GM18498 (cell line): ENCODE measurements at regions not wholly inside any gene's neighbourhood (a gene's known extent, or its start where the extent isn't known, plus 50 kb on each side); places are given as distances from the start of the nearest gene placed in this dataset.
"Not testable (repeated sequence)": the region's sequence is repeated elsewhere in the genome, so short reads cannot be mapped to it uniquely, and the experiment has no call there.

Experiments used
- ATAC-seq: cut with Tn5 transposase; IDR thresholded peaks from one replicate; pipeline ENCODE4 v1.9.1; 2021; ENCODE audit warnings: mild to moderate bottlenecking, moderate library complexity; ENCODE audit not compliant: unreplicated experiment

DNA sequence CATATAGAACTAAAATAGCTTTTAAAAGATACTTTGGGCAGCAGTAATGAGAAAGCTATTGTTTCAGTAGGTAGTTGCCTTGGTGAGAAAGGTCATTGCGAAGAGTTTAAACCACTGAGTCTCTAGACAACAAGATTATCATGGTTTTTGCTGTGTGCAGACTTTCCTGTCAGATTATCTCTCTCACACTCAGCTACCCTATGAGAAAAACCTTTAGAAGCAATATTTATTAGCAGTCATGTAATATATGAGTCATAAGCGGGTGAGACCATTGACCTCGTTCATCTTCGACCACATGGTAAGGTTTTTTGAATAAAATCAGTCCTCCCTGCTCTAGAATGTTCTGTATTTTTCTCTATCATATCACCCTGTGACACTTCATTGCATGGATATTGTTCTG is 59.9 kb downstream of the GPR65 start:
- no peak for ATAC-seq

DNA sequence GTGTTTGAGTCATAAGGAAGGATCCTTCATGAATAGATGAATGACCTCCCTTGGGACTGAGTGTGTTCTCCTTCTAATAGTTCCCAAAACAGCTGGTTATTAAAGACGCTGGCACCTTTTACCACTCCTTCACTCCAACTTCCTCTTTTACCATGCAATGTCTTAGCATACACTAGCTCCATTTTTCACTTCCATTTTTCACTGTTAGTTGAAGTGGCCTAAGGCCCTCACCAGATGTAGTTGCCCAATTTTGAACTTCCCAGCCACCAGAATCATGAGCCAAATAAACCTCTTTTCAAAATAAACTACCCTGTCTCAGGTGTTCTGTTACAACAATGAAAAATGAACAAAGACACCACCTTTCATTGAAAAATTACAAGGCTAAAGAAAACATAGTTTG is 64.7 kb downstream of the GPR65 start:
- no peak for ATAC-seq

GRCh38 chr14:88075269-88075981 is 70.5 kb downstream of the GPR65 start:
- no peak for ATAC-seq

DNA sequence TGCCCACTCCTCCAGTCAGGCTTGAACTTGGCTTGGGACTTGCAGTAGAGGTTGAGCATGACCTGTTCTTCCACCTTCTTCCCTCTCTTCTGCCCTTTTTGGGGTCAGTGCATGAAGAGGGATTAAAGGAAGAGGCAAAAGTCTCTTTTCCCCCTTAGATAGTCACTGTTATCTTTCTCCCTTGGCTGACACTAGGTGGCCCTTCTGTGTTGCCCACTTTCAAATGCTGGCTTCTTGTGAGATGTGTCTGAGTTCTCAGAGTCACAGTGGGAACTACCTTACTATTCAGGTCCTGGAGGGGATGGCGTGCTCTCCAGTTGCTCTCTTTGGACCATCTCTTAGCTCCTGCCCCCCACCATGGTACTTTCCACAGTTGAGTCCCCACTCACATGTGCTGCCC is 73.6 kb downstream of the GPR65 start:
- no peak for ATAC-seq

GRCh38 chr14:88079624-88080023 is 74.7 kb downstream of the GPR65 start:
- ATAC-seq: no peak

- no peak for ATAC-seq
These were observed 80.8 kb downstream of the GPR65 start for GRCh38 chr14:88085736-88086135.

- ATAC-seq: no peak
These were observed 84.5 kb downstream of the GPR65 start for GRCh38 chr14:88089445-88089844.

DNA sequence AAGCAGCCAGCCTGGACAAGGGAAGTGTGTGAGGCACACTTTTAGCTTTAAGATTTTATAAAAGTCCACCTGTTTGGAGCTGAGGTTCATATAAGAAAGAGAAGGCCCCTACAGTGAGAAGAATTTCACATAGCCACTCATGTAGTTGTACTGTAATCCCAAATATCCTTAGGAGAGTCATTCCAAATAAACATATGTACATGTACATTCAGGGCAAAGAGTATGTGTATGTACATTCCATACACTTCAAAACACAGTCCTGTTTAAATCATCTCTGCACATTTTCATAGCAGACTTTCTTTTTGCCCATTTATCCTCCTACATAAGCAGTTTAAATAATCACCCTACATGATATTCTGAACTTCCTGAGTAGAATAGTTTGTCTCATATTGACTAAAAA is 87.6 kb downstream of the GPR65 start:
- no peak for ATAC-seq

DNA sequence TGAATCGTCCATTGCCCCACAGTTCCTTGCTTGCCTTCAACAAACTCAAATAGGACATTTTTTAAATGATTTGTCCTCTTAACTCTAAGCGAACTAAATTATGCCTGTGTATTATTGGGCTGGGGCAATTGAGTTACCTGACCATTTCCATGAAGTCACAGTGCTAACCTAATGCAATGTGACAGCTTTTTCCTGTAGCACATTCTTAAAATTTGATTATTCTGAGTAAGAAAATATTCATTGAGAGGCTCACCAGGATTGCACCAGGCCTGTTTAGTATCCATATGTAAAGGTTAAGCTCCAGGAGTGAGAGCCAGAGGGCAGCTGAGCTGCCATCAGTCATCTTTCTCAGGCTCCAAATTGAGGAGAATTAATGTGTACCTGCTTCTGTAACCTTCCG is 90.9 kb downstream of the GPR65 start:
- no peak for ATAC-seq

- no peak for ATAC-seq
These were observed 93.2 kb downstream of the GPR65 start for GRCh38 chr14:88098163-88098562.

- ATAC-seq: no peak
These were observed 99.8 kb downstream of the GPR65 start for GRCh38 chr14:88104710-88105109.

GRCh38 chr14:88106377-88106776 is 101.4 kb downstream of the GPR65 start:
- no peak for ATAC-seq

DNA sequence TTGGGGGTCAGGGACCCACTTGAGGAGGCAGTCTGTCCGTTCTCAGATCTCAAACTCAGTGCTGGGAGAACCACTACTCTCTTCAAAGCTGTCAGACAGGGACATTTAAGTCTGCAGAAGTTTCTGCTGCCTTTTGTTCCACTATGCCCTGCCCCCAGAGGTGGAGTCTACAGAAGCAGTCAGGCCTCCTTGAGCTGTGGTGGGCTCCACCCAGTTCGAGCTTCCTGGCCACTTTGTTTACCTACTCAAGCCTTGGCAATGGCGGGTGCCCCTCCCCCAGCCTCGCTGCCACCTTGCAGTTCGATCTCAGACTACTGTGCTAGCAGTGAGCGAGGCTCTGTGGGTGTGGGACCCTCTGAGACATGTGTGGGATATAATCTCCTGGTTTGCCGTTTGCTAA is 122.7 kb downstream of the GPR65 start:
- ATAC-seq: not testable (repeated sequence)

- no peak for ATAC-seq
These were observed 123.9 kb downstream of the GPR65 start for GRCh38 chr14:88128816-88129215.

DNA sequence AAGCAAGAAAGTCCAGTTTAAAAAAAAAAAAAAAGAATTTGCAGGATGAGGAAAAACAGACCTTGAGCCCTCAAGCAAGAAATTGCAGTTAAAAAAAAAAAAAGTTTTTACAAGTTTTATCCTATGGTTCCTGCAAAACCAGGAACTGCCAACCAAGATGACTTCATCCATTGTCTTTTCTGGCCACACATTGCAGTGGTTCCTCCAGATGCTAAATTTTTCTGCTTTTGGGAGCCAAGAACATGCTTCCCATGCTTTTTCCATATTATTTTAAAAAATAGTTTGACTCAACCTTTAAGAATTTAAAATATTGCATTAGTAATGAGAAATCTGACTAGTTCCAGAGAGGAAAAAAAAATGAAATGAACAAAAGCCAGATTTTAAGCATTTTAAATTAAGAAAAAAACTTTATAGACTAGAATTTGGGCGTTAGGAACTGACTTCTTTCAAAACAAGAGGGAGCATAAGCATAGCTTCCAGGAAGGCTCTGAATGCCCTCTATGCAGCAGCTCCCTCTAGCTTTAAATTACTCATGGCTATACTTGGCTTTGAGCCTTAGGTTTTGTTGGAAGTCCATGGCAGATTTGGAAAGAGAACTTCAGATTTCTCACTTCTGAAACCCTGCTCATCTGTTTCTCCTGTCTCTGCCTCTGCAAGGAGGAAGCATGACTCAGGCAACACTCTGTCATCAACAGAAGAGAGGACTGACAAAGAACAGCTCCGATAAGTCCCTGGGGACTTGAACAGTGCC is 124.5 kb downstream of the GPR65 start:
- peak; percentile 66 for ATAC-seq

- ATAC-seq: peak; percentile 17
These were observed 125.1 kb downstream of the GPR65 start for GRCh38 chr14:88130057-88130432.
